ENCODE measurements at regions not wholly inside any gene's neighbourhood (a gene's known extent, or its start where the extent isn't known, plus 50 kb on each side); places are given as distances from the start of the nearest gene placed in this dataset.

GRCh38 chr7:119408596-119408995, 864.4 kb upstream of the KCND2 start:
- DNase-seq (ENCODE audit: low spot score): no peak

GRCh38 chr7:119413314-119413805, 859.6 kb upstream of the KCND2 start:
- no peak for DNase-seq (ENCODE audit: low spot score)

GRCh38 chr7:119415682-119416081, 857.3 kb upstream of the KCND2 start:
- DNase-seq (ENCODE audit: low spot score): no peak

GRCh38 chr7:119421657-119422056, 851.3 kb upstream of the KCND2 start:
- DNase-seq (ENCODE audit: low spot score): no peak

GRCh38 chr7:119436882-119437281, 836.1 kb upstream of the KCND2 start:
- DNase-seq (ENCODE audit: low spot score): no peak

- no peak for DNase-seq (ENCODE audit: low spot score)
Observed at GRCh38 chr7:119438315-119438714, 834.7 kb upstream of the KCND2 start.

- no peak for DNase-seq (ENCODE audit: low spot score)
Observed at GRCh38 chr7:119439192-119439591, 833.8 kb upstream of the KCND2 start.

- no peak for DNase-seq (ENCODE audit: low spot score)
Observed at GRCh38 chr7:119452401-119452800, 820.6 kb upstream of the KCND2 start.

- no peak for DNase-seq (ENCODE audit: low spot score)
Observed at GRCh38 chr7:119465798-119466305, 807.1 kb upstream of the KCND2 start.

- DNase-seq (ENCODE audit: low spot score): no peak
Observed at GRCh38 chr7:119472408-119473038, 800.5 kb upstream of the KCND2 start.

- DNase-seq (ENCODE audit: low spot score): peak; percentile 18
Observed at GRCh38 chr7:119482209-119482608, 790.8 kb upstream of the KCND2 start.

- DNase-seq (ENCODE audit: low spot score): no peak
Observed at GRCh38 chr7:119482671-119483070, 790.3 kb upstream of the KCND2 start.

- DNase-seq (ENCODE audit: low spot score): no peak
Observed at GRCh38 chr7:119483364-119483763, 789.6 kb upstream of the KCND2 start.

GRCh38 chr7:119514326-119514725, 758.6 kb upstream of the KCND2 start:
- no peak for DNase-seq (ENCODE audit: low spot score)

- no peak for DNase-seq (ENCODE audit: low spot score)
Observed at GRCh38 chr7:119515214-119515613, 757.8 kb upstream of the KCND2 start.

- DNase-seq (ENCODE audit: low spot score): no peak
Observed at GRCh38 chr7:119515962-119516361, 757.0 kb upstream of the KCND2 start.

GRCh38 chr7:119522263-119522662, 750.7 kb upstream of the KCND2 start:
- no peak for DNase-seq (ENCODE audit: low spot score)

GRCh38 chr7:119522698-119523097, 750.3 kb upstream of the KCND2 start:
- DNase-seq (ENCODE audit: low spot score): no peak

- DNase-seq (ENCODE audit: low spot score): no peak
Observed at GRCh38 chr7:119545118-119545517, 727.9 kb upstream of the KCND2 start.

GRCh38 chr7:119555788-119556187, 717.2 kb upstream of the KCND2 start:
- no peak for DNase-seq (ENCODE audit: low spot score)

GRCh38 chr7:119556436-119556835, 716.5 kb upstream of the KCND2 start:
- DNase-seq (ENCODE audit: low spot score): no peak

- DNase-seq (ENCODE audit: low spot score): no peak
Observed at GRCh38 chr7:119561751-119562150, 711.2 kb upstream of the KCND2 start.

GRCh38 chr7:119562839-119563238, 710.1 kb upstream of the KCND2 start:
- no peak for DNase-seq (ENCODE audit: low spot score)

GRCh38 chr7:119571666-119572065, 701.3 kb upstream of the KCND2 start:
- DNase-seq (ENCODE audit: low spot score): no peak

All from umbilical cord (tissue), 1 donor.